HepG2 (cell line): ENCODE measurements at regions not wholly inside any gene's neighbourhood (a gene's known extent, or its start where the extent isn't known, plus 50 kb on each side); places are given as distances from the start of the nearest gene placed in this dataset.

Experiments
- ATAC-seq: fragments of 200-7000 bp; cut with Tn5 transposase; 3 replicates; pipeline ENCODE4 v1.9.1; 2020; ENCODE audit warnings: mild to moderate bottlenecking, moderate library complexity
- BruUV-seq: library from RNA; stranded (reverse); fragments of 400-500 nt; replicated peaks from 2 replicates; lab custom pipeline; 2021; lab: Mats Ljungman, UMichigan
- CTCF ChIA-PET: fragments of 300-600 bp; formaldehyde crosslinking; extraction: SDS; loops from one replicate; lab custom pipeline; 2021; ENCODE audit warnings: low total read pairs, inconsistent platforms, low intra/inter-chr PET ratio; lab: Yijun Ruan, JAX
- POLR2A ChIA-PET: fragments of 350-600 bp; sonication (Branson Sonifier 250); formaldehyde crosslinking; loops from one replicate; lab custom pipeline; 2020; ENCODE audit warnings: antibody characterized with exemption, inconsistent platforms; lab: Yijun Ruan, JAX
- DNase-seq: peaks from one replicate; pipeline ENCODE4 v3.0.0-alpha.2; 2015; ENCODE audit warnings: low spot score
- FAIRE-seq: peaks from 3 replicates; lab custom pipeline; 2011; peaks lifted over from hg19 to GRCh38; lab: Jason Lieb, UNC
- H2AFZ ChIP-seq: one replicate; pipeline ENCODE4 v1.6.1; 2011; ENCODE audit warnings: low read length, inconsistent platforms
- H3K27ac ChIP-seq: fragments of 300-600 bp; 3 replicates; pipeline ENCODE4 v1.8.0; 2011; ENCODE audit warnings: mixed run types, mild to moderate bottlenecking, mixed read lengths, low read length, inconsistent platforms; ENCODE audit not compliant: insufficient read depth; ENCODE audit errors: extremely low read length
- H3K27me3 ChIP-seq, 2 experiments: fragments of 200-600 bp in 1 of 2; 2 replicates in 1 of 2; 3 replicates in 1 of 2; pipeline versions ENCODE4 v1.6.0 to v1.8.0; 2011; ENCODE audit warnings: low read length in 2 of 2, mild to moderate bottlenecking in 2 of 2, moderate library complexity in 2 of 2, inconsistent platforms in 1 of 2; ENCODE audit not compliant: insufficient read depth in 2 of 2, control insufficient read depth in 1 of 2
- H3K36me3 ChIP-seq, 2 experiments: fragments of 200-600 bp in 1 of 2; replicated peaks in 1 of 2; 2 replicates in 1 of 2; 3 replicates in 1 of 2; pipeline versions ENCODE4 v1.5.1 to v1.8.0; 2011; ENCODE audit warnings: low read length in 2 of 2, inconsistent platforms in 1 of 2; ENCODE audit not compliant: insufficient read depth in 2 of 2, control insufficient read depth in 1 of 2
- H3K4me1 ChIP-seq: 2 replicates; pipeline ENCODE4 v1.5.1; 2012; ENCODE audit warnings: low read length, inconsistent platforms; ENCODE audit not compliant: insufficient read depth
- H3K4me2 ChIP-seq: 2 replicates; pipeline ENCODE4 v1.6.0; 2011; ENCODE audit warnings: low read depth, low read length, inconsistent platforms
- H3K4me3 ChIP-seq, 3 experiments: fragments of 200-600 bp in 1 of 3; sonication (generic), shearing (Covaris generic) in 1 of 3; replicated peaks in 1 of 3; 2 replicates each; pipeline ENCODE4 v1.5.1; 2011 to 2016; ENCODE audit warnings: low read length in 3 of 3, inconsistent platforms in 2 of 3, low read depth in 2 of 3, mild to moderate bottlenecking in 2 of 3, control low read depth in 1 of 3, mixed read lengths in 1 of 3; ENCODE audit not compliant: insufficient read depth in 1 of 3
- H3K79me2 ChIP-seq: one replicate; pipeline ENCODE4 v1.6.1; 2011; ENCODE audit warnings: low read length, inconsistent platforms; ENCODE audit not compliant: insufficient read depth
- H3K9ac ChIP-seq: 2 replicates; pipeline ENCODE4 v1.6.0; 2011; ENCODE audit warnings: mild to moderate bottlenecking, low read depth, low read length, inconsistent platforms; ENCODE audit not compliant: insufficient read depth
- H3K9me3 ChIP-seq: 2 replicates; pipeline ENCODE4 v1.5.1; 2012; ENCODE audit warnings: mild to moderate bottlenecking, low read length
- H4K20me1 ChIP-seq: 2 replicates; pipeline ENCODE4 v1.6.0; 2011; ENCODE audit warnings: inconsistent platforms, mild to moderate bottlenecking, low read length, moderate library complexity; ENCODE audit not compliant: insufficient read depth
- GZF1 ChIP-seq: sonication (generic); formaldehyde crosslinking; IDR thresholded peaks from 2 replicates; pipeline ENCODE4 v1.5.1; 2020; ENCODE audit warnings: mild to moderate bottlenecking, missing genetic modification reagents
- HNF4G ChIP-seq, 2 experiments: sonication (generic) in 1 of 2; formaldehyde crosslinking in 1 of 2; IDR thresholded peaks; 2 replicates each; pipeline versions ENCODE4 v1.4.0 to v1.6.1; 2011 to 2020; ENCODE audit warnings: borderline replicate concordance in 2 of 2, low read depth in 2 of 2, mild to moderate bottlenecking in 2 of 2, low read length in 1 of 2, missing genetic modification reagents in 1 of 2, moderate library complexity in 1 of 2
- KDM2A ChIP-seq: sonication (generic); formaldehyde crosslinking; IDR thresholded peaks from 2 replicates; pipeline ENCODE4 v1.4.0; 2020; ENCODE audit warnings: low read depth, missing genetic modification reagents, borderline replicate concordance
- NFE2L1 ChIP-seq: sonication (generic); formaldehyde crosslinking; IDR thresholded peaks from 2 replicates; pipeline ENCODE4 v1.4.0; 2020; ENCODE audit warnings: missing genetic modification reagents, mild to moderate bottlenecking, borderline replicate concordance
- ZFP1 ChIP-seq: IDR thresholded peaks from 2 replicates; pipeline ENCODE4 v1.6.1; 2016
- ZNF468 ChIP-seq: sonication (generic); formaldehyde crosslinking; IDR thresholded peaks from 2 replicates; pipeline ENCODE4 v1.8.0; 2022; ENCODE audit warnings: mild to moderate bottlenecking, moderate library complexity, missing genetic modification reagents
- ZNF530 ChIP-seq: sonication (generic); formaldehyde crosslinking; IDR thresholded peaks from 2 replicates; pipeline ENCODE4 v1.5.0; 2020; ENCODE audit warnings: low read depth, mild to moderate bottlenecking, missing genetic modification reagents
- ZNF607 ChIP-seq: sonication (generic); formaldehyde crosslinking; IDR thresholded peaks from 2 replicates; pipeline ENCODE4 v1.5.1; 2020; ENCODE audit warnings: missing genetic modification reagents, mild to moderate bottlenecking, borderline replicate concordance
- WGBS: methylation state at CpG from one replicate; pipeline ENCODE4 v1.1.6; 2017; ENCODE audit warnings: low lambda C conversion rate; 5-methylcytosine and 5-hydroxymethylcytosine counted together
- in situ Hi-C: cut with HindIII; loops from 2 replicates; pipeline ENCODE4 v1.10.0; 2017; ENCODE audit warnings: low pct_unique_long_range_greater_than_20kb; ENCODE audit not compliant: extremely low pct_ligation_motif_present
- intact Hi-C: fragments of 100-400 bp; cut with micrococcal nuclease; formaldehyde crosslinking; loops from one replicate; pipeline ENCODE4 v1.10.0; 2022; ENCODE audit not compliant: unreplicated experiment
- TF ChIP-seq, protein P1 (sequence below): sonication (generic); formaldehyde crosslinking; IDR thresholded peaks from 2 replicates; pipeline ENCODE4 v1.4.0; 2020; ENCODE audit warnings: mild to moderate bottlenecking, missing genetic modification reagents
- TF ChIP-seq, protein P2 (sequence below): IDR thresholded peaks from 2 replicates; pipeline ENCODE4 v1.6.1; 2016; ENCODE audit warnings: low read depth, missing genetic modification reagents, missing compliant biosample characterization

DNA sequence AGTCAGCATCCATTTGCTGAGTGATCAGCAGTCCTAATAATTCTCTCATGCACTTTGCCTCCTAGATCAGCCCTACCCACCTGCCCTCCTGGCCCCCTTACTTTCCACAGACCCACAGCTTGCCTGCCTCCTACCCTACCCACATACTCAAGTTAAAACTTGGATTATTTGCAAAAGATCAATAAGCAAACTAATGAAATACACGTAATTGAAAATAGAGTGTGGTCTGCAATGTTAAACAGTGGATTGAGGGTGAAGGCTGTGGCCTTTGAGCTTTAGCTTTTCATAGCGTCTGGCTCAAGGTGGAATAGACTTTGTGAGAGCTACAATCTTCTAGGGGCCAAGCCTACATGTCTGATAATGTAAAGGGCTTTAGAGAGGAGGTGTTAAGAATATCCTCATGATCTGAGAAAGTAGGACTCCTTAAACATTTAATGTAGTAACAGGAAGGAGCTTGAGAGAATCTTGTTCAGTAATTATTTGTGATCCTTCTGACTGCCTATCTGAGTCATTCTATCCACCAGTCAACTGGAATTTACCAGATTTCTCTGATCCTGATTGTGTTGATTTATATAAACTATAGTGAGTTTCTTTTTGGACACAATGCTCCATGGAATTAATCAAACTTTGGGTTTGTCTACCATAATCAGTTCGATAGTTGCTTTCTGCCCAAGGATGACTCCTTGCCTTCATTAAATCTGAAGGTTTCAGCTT is 310.0 kb downstream of the HRH4 start:
- 0% methylated on average over 3 of the region's 3 CpGs for WGBS
- ChIA-PET CTCF (no interaction called here), POLR2A (no interaction called here)
- BruUV-seq: no TSS peak
- DNase-seq (no peak), ATAC-seq (no peak), FAIRE-seq (no peak)
- intact Hi-C loops (no loop called here), in situ Hi-C loops (no loop called here)
- H3K4me1 ChIP-seq: no peaks in the 10 kb centered on the region
- no peak overlapping the region for H3K27ac ChIP-seq
- no peaks in the 10 kb centered on the region for H3K36me3 ChIP-seq
- H3K79me2 ChIP-seq: no peaks in the 10 kb centered on the region
- peaks cover 13% of the 10 kb centered on the region; the same call in 1 of the 2 replicates for H3K9me3 ChIP-seq
- H3K27me3 ChIP-seq: no peaks in the 10 kb centered on the region
- no peak overlapping the region for H3K4me3 ChIP-seq
- TF ChIP-seq ZNF530 (CRISPR knock-in tag): no peak
- no peak for TF ChIP-seq KDM2A (CRISPR knock-in tag)
- TF ChIP-seq, protein P1, sequence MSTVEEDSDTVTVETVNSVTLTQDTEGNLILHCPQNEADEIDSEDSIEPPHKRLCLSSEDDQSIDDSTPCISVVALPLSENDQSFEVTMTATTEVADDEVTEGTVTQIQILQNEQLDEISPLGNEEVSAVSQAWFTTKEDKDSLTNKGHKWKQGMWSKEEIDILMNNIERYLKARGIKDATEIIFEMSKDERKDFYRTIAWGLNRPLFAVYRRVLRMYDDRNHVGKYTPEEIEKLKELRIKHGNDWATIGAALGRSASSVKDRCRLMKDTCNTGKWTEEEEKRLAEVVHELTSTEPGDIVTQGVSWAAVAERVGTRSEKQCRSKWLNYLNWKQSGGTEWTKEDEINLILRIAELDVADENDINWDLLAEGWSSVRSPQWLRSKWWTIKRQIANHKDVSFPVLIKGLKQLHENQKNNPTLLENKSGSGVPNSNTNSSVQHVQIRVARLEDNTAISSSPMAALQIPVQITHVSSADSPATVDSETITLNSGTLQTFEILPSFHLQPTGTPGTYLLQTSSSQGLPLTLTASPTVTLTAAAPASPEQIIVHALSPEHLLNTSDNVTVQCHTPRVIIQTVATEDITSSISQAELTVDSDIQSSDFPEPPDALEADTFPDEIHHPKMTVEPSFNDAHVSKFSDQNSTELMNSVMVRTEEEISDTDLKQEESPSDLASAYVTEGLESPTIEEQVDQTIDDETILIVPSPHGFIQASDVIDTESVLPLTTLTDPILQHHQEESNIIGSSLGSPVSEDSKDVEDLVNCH (CRISPR knock-in tag): no peak
- TF ChIP-seq HNF4G (IDR thresholded peaks at IDR 0.05; ENCODE audit: borderline replicate concordance, low read depth, low read length): no peak
- no peak for TF ChIP-seq HNF4G (CRISPR knock-in tag; IDR thresholded peaks at IDR 0.05; ENCODE audit: borderline replicate concordance, low read depth)
- no peak for TF ChIP-seq ZNF468 (CRISPR knock-in tag)
- TF ChIP-seq ZNF607 (CRISPR knock-in tag): no peak
- no peak for TF ChIP-seq NFE2L1 (CRISPR knock-in tag)
- TF ChIP-seq, protein P2, sequence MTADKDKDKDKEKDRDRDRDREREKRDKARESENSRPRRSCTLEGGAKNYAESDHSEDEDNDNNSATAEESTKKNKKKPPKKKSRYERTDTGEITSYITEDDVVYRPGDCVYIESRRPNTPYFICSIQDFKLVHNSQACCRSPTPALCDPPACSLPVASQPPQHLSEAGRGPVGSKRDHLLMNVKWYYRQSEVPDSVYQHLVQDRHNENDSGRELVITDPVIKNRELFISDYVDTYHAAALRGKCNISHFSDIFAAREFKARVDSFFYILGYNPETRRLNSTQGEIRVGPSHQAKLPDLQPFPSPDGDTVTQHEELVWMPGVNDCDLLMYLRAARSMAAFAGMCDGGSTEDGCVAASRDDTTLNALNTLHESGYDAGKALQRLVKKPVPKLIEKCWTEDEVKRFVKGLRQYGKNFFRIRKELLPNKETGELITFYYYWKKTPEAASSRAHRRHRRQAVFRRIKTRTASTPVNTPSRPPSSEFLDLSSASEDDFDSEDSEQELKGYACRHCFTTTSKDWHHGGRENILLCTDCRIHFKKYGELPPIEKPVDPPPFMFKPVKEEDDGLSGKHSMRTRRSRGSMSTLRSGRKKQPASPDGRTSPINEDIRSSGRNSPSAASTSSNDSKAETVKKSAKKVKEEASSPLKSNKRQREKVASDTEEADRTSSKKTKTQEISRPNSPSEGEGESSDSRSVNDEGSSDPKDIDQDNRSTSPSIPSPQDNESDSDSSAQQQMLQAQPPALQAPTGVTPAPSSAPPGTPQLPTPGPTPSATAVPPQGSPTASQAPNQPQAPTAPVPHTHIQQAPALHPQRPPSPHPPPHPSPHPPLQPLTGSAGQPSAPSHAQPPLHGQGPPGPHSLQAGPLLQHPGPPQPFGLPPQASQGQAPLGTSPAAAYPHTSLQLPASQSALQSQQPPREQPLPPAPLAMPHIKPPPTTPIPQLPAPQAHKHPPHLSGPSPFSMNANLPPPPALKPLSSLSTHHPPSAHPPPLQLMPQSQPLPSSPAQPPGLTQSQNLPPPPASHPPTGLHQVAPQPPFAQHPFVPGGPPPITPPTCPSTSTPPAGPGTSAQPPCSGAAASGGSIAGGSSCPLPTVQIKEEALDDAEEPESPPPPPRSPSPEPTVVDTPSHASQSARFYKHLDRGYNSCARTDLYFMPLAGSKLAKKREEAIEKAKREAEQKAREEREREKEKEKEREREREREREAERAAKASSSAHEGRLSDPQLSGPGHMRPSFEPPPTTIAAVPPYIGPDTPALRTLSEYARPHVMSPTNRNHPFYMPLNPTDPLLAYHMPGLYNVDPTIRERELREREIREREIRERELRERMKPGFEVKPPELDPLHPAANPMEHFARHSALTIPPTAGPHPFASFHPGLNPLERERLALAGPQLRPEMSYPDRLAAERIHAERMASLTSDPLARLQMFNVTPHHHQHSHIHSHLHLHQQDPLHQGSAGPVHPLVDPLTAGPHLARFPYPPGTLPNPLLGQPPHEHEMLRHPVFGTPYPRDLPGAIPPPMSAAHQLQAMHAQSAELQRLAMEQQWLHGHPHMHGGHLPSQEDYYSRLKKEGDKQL: no peak
- TF ChIP-seq GZF1 (CRISPR knock-in tag): no peak
- TF ChIP-seq ZFP1 (CRISPR knock-in tag): no peak
- H3K9ac ChIP-seq: no peak overlapping the region
- no peaks in the 10 kb centered on the region for H4K20me1 ChIP-seq
- H3K4me2 ChIP-seq: no peak overlapping the region
- no peak overlapping the region for H2AFZ ChIP-seq
